WTC11 (cell line): ENCODE measurements at regions not wholly inside any gene's neighbourhood (a gene's known extent, or its start where the extent isn't known, plus 50 kb on each side); places are given as distances from the start of the nearest gene placed in this dataset.

Experiments used
- ATAC-seq: fragments of 200-7000 bp; cut with Tn5 transposase; 2 replicates; pipeline ENCODE4 v1.10.0; 2021; ENCODE audit warnings: mild to moderate bottlenecking, moderate library complexity
- CTCF ChIA-PET: fragments of 300-600 bp; sonication (Branson Sonifier 250); formaldehyde crosslinking; loops from one replicate; lab custom pipeline; 2021; ENCODE audit warnings: antibody characterized with exemption; lab: Charles Lee
- POLR2A ChIA-PET: fragments of 350-600 bp; sonication (Branson Sonifier 250); formaldehyde crosslinking; loops from one replicate; lab custom pipeline; 2021; ENCODE audit warnings: antibody characterized with exemption; lab: Charles Lee
- DNase-seq: peaks from one replicate; pipeline ENCODE4 v3.0.0; 2021; ENCODE audit warnings: low spot score
- H3K27ac Mint-ChIP-seq: 2 replicates; pipeline ENCODE4 v1.8.0; 2021; ENCODE audit warnings: mixed read lengths
- H3K27me3 Mint-ChIP-seq: 2 replicates; pipeline ENCODE4 v1.8.0; 2021; ENCODE audit warnings: low read depth, mild to moderate bottlenecking, moderate library complexity, mixed read lengths
- H3K36me3 Mint-ChIP-seq: 2 replicates; pipeline ENCODE4 v1.8.0; 2021; ENCODE audit warnings: mixed read lengths
- H3K4me1 Mint-ChIP-seq: 2 replicates; pipeline ENCODE4 v1.8.0; 2022; ENCODE audit warnings: mixed read lengths
- H3K4me3 Mint-ChIP-seq: 2 replicates; pipeline ENCODE4 v1.8.0; 2021; ENCODE audit warnings: mild to moderate bottlenecking, moderate library complexity, mixed read lengths
- H3K9me3 Mint-ChIP-seq: 2 replicates; pipeline ENCODE4 v1.8.0; 2021; ENCODE audit warnings: mixed read lengths
- ATF1 ChIP-seq: sonication (generic); formaldehyde crosslinking; IDR thresholded peaks from 2 replicates; pipeline ENCODE4 v1.8.1; 2023; ENCODE audit warnings: mild to moderate bottlenecking, moderate library complexity, missing genetic modification reagents
- CDX4 ChIP-seq: fragments of 250-450 bp; sonication (Bioruptor Pico); IDR thresholded peaks from 2 replicates; pipeline ENCODE4 v1.9.0; 2021; ENCODE audit warnings: moderate library complexity, mild to moderate bottlenecking, inconsistent platforms, borderline replicate concordance
- GTF2I ChIP-seq: fragments of 250-450 bp; sonication (Bioruptor Pico); conservative IDR thresholded peaks from 2 replicates; pipeline ENCODE4 v1.4.0; 2021; ENCODE audit warnings: mild to moderate bottlenecking
- IRF2 ChIP-seq: sonication (generic); formaldehyde crosslinking; IDR thresholded peaks from 2 replicates; pipeline ENCODE4 v1.8.0; 2022; ENCODE audit warnings: low read depth, missing genetic modification reagents, borderline replicate concordance
- MYBL2 ChIP-seq: sonication (generic); formaldehyde crosslinking; IDR thresholded peaks from 2 replicates; pipeline ENCODE4 v1.8.1; 2023; ENCODE audit warnings: mild to moderate bottlenecking, moderate library complexity, missing genetic modification reagents
- NR2C2 ChIP-seq: sonication (generic); formaldehyde crosslinking; IDR thresholded peaks from 2 replicates; pipeline ENCODE4 v1.8.0; 2022; ENCODE audit warnings: mild to moderate bottlenecking, missing genetic modification reagents
- OVOL2 ChIP-seq: fragments of 250-450 bp; sonication (Bioruptor Pico); IDR thresholded peaks from 2 replicates; pipeline ENCODE4 v1.9.0; 2021; ENCODE audit warnings: mild to moderate bottlenecking, borderline replicate concordance
- RELA ChIP-seq: sonication (generic); formaldehyde crosslinking; IDR thresholded peaks from 2 replicates; pipeline ENCODE4 v1.8.1; 2022; ENCODE audit warnings: missing genetic modification reagents, mild to moderate bottlenecking, borderline replicate concordance
- RORB ChIP-seq: fragments of 250-450 bp; sonication (Bioruptor Pico); IDR thresholded peaks from 2 replicates; pipeline ENCODE4 v1.9.0; 2021; ENCODE audit warnings: mild to moderate bottlenecking
- TCF7 ChIP-seq: sonication (generic); formaldehyde crosslinking; IDR thresholded peaks from 2 replicates; pipeline ENCODE4 v1.8.0; 2022; ENCODE audit warnings: mild to moderate bottlenecking, low read depth, missing genetic modification reagents, moderate library complexity
- TEAD1 ChIP-seq: sonication (generic); formaldehyde crosslinking; IDR thresholded peaks from 2 replicates; pipeline ENCODE4 v1.8.0; 2022; ENCODE audit warnings: mild to moderate bottlenecking, missing genetic modification reagents
- ZBTB21 ChIP-seq: sonication (generic); formaldehyde crosslinking; IDR thresholded peaks from 2 replicates; pipeline ENCODE4 v1.8.1; 2023; ENCODE audit warnings: mild to moderate bottlenecking, missing genetic modification reagents, borderline replicate concordance
- ZNF121 ChIP-seq: sonication (generic); formaldehyde crosslinking; IDR thresholded peaks from 2 replicates; pipeline ENCODE4 v1.8.0; 2023; ENCODE audit warnings: missing genetic modification reagents
- ZNF423 ChIP-seq: fragments of 250-450 bp; sonication (Bioruptor Pico); IDR thresholded peaks from 2 replicates; pipeline ENCODE4 v2.1.2; 2022; ENCODE audit warnings: mild to moderate bottlenecking, moderate library complexity
- TF ChIP-seq, protein P1 (sequence below): sonication (generic); formaldehyde crosslinking; IDR thresholded peaks from 2 replicates; pipeline ENCODE4 v1.8.1; 2022; ENCODE audit warnings: low read depth, missing genetic modification reagents, borderline replicate concordance
- TF ChIP-seq, protein P2 (sequence below): sonication (generic); formaldehyde crosslinking; IDR thresholded peaks from 2 replicates; pipeline ENCODE4 v1.8.1; 2023; ENCODE audit warnings: mild to moderate bottlenecking, moderate library complexity, missing genetic modification reagents
- TF ChIP-seq, protein P3 (sequence below): sonication (generic); formaldehyde crosslinking; IDR thresholded peaks from 2 replicates; pipeline ENCODE4 v1.8.1; 2022; ENCODE audit warnings: mild to moderate bottlenecking, moderate library complexity, missing genetic modification reagents
- TF ChIP-seq, protein P4 (sequence below): sonication (generic); formaldehyde crosslinking; IDR thresholded peaks from 2 replicates; pipeline ENCODE4 v1.8.0; 2023; ENCODE audit warnings: missing genetic modification reagents
- TF ChIP-seq, protein P5 (sequence below): sonication (generic); formaldehyde crosslinking; IDR thresholded peaks from 2 replicates; pipeline ENCODE4 v1.8.0; 2023; ENCODE audit warnings: mild to moderate bottlenecking, missing genetic modification reagents
- TF ChIP-seq, protein P6 (sequence below): fragments of 250-450 bp; sonication (Bioruptor Pico); IDR thresholded peaks from 2 replicates; pipeline ENCODE4 v1.9.0; 2021; ENCODE audit warnings: mild to moderate bottlenecking

GRCh38 chr2:67038195-67038594 lies 358.9 kb upstream of the ETAA1 start (continued):
- TF ChIP-seq NR2C2 (CRISPR knock-in tag), result no peak
- TF ChIP-seq, protein P1, sequence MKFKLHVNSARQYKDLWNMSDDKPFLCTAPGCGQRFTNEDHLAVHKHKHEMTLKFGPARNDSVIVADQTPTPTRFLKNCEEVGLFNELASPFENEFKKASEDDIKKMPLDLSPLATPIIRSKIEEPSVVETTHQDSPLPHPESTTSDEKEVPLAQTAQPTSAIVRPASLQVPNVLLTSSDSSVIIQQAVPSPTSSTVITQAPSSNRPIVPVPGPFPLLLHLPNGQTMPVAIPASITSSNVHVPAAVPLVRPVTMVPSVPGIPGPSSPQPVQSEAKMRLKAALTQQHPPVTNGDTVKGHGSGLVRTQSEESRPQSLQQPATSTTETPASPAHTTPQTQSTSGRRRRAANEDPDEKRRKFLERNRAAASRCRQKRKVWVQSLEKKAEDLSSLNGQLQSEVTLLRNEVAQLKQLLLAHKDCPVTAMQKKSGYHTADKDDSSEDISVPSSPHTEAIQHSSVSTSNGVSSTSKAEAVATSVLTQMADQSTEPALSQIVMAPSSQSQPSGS (CRISPR knock-in tag), result no peak
- TF ChIP-seq, protein P2, sequence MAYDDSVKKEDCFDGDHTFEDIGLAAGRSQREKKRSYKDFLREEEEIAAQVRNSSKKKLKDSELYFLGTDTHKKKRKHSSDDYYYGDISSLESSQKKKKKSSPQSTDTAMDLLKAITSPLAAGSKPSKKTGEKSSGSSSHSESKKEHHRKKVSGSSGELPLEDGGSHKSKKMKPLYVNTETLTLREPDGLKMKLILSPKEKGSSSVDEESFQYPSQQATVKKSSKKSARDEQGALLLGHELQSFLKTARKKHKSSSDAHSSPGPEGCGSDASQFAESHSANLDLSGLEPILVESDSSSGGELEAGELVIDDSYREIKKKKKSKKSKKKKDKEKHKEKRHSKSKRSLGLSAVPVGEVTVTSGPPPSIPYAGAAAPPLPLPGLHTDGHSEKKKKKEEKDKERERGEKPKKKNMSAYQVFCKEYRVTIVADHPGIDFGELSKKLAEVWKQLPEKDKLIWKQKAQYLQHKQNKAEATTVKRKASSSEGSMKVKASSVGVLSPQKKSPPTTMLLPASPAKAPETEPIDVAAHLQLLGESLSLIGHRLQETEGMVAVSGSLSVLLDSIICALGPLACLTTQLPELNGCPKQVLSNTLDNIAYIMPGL (CRISPR knock-in tag), result no peak
- TF ChIP-seq, protein P3, sequence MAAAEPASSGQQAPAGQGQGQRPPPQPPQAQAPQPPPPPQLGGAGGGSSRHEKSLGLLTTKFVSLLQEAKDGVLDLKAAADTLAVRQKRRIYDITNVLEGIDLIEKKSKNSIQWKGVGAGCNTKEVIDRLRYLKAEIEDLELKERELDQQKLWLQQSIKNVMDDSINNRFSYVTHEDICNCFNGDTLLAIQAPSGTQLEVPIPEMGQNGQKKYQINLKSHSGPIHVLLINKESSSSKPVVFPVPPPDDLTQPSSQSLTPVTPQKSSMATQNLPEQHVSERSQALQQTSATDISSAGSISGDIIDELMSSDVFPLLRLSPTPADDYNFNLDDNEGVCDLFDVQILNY (CRISPR knock-in tag), result no peak
- TF ChIP-seq GTF2I (CRISPR knock-in tag), result no peak
- no peak for TF ChIP-seq OVOL2 (CRISPR knock-in tag)
- no peak for TF ChIP-seq ZNF423
- TF ChIP-seq, protein P4, sequence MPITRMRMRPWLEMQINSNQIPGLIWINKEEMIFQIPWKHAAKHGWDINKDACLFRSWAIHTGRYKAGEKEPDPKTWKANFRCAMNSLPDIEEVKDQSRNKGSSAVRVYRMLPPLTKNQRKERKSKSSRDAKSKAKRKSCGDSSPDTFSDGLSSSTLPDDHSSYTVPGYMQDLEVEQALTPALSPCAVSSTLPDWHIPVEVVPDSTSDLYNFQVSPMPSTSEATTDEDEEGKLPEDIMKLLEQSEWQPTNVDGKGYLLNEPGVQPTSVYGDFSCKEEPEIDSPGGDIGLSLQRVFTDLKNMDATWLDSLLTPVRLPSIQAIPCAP (CRISPR knock-in tag), result no peak
- TF ChIP-seq CDX4 (CRISPR knock-in tag), result no peak

- DNase-seq (no peak), ATAC-seq (no peak)
- Mint-ChIP-seq H3K4me1 (peaks cover 11% of the 10 kb centered on the region), H3K9me3 (no peaks in the 10 kb centered on the region), H3K27ac (no peak overlapping the region), H3K36me3 (no peaks in the 10 kb centered on the region), H3K27me3 (no peaks in the 10 kb centered on the region), H3K4me3 (no peak overlapping the region)
- TF ChIP-seq NR2C2 (CRISPR knock-in tag) (no peak), RELA (no peak), RORB (no peak)
- ChIA-PET CTCF (no interaction called here), POLR2A (no interaction called here)
Observed at GRCh38 chr2:67039058-67039457, 358.1 kb upstream of the ETAA1 start.

DNA sequence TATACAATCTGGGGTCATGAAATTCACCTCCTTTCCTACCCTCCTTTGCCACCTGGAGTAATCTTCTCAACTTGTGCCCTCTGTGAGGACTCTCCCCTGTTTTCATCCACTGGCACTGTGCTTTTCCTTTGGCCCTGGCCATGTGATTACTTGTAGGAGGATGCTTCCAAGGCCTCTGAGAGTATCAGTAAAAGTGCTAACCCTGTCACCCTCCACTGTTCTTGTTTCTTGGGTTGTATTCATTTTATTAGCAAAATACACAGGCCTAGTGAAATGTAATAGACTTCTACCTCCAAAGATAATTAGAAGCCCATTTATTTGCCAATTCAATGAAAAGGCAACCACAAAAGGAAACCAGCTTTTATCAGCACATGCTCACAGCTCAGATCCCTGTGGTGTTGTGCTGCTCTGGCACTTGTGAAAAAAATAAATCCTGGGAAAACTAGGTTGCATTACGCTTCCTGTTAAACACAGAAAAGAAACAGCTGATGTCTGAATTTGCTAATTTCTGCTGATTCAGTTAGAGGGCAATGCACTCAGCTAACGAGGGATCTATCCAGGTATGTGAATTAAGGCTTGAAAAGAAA lies 357.5 kb upstream of the ETAA1 start:
- no peak overlapping the region for H3K27ac Mint-ChIP-seq
- no peaks in the 10 kb centered on the region for H3K36me3 Mint-ChIP-seq
- CTCF ChIA-PET, result no interaction called here
- no peaks in the 10 kb centered on the region for H3K9me3 Mint-ChIP-seq
- no peak for ATAC-seq
- no peak overlapping the region for H3K4me3 Mint-ChIP-seq
- POLR2A ChIA-PET, result no interaction called here
- H3K27me3 Mint-ChIP-seq, result no peaks in the 10 kb centered on the region
- peaks cover 13% of the 10 kb centered on the region for H3K4me1 Mint-ChIP-seq
- DNase-seq, result no peak
- TF ChIP-seq ATF1 (CRISPR knock-in tag) (no peak), IRF2 (CRISPR knock-in tag) (no peak), RORB (no peak), ZBTB21 (no peak), ZNF121 (CRISPR knock-in tag) (no peak), GTF2I (CRISPR knock-in tag) (no peak), TEAD1 (no peak), MYBL2 (CRISPR knock-in tag) (no peak), TCF7 (CRISPR knock-in tag) (no peak)
- TF ChIP-seq, protein P5, sequence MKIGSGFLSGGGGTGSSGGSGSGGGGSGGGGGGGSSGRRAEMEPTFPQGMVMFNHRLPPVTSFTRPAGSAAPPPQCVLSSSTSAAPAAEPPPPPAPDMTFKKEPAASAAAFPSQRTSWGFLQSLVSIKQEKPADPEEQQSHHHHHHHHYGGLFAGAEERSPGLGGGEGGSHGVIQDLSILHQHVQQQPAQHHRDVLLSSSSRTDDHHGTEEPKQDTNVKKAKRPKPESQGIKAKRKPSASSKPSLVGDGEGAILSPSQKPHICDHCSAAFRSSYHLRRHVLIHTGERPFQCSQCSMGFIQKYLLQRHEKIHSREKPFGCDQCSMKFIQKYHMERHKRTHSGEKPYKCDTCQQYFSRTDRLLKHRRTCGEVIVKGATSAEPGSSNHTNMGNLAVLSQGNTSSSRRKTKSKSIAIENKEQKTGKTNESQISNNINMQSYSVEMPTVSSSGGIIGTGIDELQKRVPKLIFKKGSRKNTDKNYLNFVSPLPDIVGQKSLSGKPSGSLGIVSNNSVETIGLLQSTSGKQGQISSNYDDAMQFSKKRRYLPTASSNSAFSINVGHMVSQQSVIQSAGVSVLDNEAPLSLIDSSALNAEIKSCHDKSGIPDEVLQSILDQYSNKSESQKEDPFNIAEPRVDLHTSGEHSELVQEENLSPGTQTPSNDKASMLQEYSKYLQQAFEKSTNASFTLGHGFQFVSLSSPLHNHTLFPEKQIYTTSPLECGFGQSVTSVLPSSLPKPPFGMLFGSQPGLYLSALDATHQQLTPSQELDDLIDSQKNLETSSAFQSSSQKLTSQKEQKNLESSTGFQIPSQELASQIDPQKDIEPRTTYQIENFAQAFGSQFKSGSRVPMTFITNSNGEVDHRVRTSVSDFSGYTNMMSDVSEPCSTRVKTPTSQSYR, result no peak
- TF ChIP-seq, protein P2 (CRISPR knock-in tag), result no peak
- TF ChIP-seq, protein P6, sequence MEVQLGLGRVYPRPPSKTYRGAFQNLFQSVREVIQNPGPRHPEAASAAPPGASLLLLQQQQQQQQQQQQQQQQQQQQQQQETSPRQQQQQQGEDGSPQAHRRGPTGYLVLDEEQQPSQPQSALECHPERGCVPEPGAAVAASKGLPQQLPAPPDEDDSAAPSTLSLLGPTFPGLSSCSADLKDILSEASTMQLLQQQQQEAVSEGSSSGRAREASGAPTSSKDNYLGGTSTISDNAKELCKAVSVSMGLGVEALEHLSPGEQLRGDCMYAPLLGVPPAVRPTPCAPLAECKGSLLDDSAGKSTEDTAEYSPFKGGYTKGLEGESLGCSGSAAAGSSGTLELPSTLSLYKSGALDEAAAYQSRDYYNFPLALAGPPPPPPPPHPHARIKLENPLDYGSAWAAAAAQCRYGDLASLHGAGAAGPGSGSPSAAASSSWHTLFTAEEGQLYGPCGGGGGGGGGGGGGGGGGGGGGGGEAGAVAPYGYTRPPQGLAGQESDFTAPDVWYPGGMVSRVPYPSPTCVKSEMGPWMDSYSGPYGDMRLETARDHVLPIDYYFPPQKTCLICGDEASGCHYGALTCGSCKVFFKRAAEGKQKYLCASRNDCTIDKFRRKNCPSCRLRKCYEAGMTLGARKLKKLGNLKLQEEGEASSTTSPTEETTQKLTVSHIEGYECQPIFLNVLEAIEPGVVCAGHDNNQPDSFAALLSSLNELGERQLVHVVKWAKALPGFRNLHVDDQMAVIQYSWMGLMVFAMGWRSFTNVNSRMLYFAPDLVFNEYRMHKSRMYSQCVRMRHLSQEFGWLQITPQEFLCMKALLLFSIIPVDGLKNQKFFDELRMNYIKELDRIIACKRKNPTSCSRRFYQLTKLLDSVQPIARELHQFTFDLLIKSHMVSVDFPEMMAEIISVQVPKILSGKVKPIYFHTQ (CRISPR knock-in tag), result no peak
